A549 (cell line): ENCODE measurements at regions not wholly inside any gene's neighbourhood (a gene's known extent, or its start where the extent isn't known, plus 50 kb on each side); places are given as distances from the start of the nearest gene placed in this dataset.

ENCODE experiments used
- ATAC-seq, 2 experiments: fragments of 200-7000 bp in 1 of 2; fragments of >200 bp in 1 of 2; cut with Nextera tagmentation in 1 of 2; cut with Tn5 transposase in 1 of 2; 3 replicates each; pipeline versions ENCODE4 v1.8.0 to v1.9.1; 2018 to 2020; ENCODE audit warnings: mild to moderate bottlenecking in 1 of 2, moderate library complexity in 1 of 2
- CTCF ChIA-PET: fragments of 300-600 bp; sonication (Branson Sonifier 250); formaldehyde crosslinking; extraction: SDS; loops from one replicate; lab custom pipeline; 2021; ENCODE audit warnings: antibody characterized with exemption, inconsistent platforms; lab: Yijun Ruan, JAX
- POLR2A ChIA-PET: fragments of 350-600 bp; formaldehyde crosslinking; extraction: SDS; loops from one replicate; lab custom pipeline; 2021; ENCODE audit warnings: antibody characterized with exemption, inconsistent platforms; lab: Yijun Ruan, JAX
- DNase-seq, 2 experiments: peaks; one replicate each; pipeline versions ENCODE4 v3.0.0 to v3.0.0-alpha.2; 2011 to 2016; ENCODE audit warnings: low read depth in 1 of 2, low spot score in 1 of 2
- FAIRE-seq: peaks from 2 replicates; lab custom pipeline; 2011; peaks lifted over from hg19 to GRCh38; lab: Jason Lieb, UNC
- H3K27ac ChIP-seq, 2 experiments: fragments of >200 bp; sonication (Bioruptor Twin); formaldehyde crosslinking; 3 replicates each; pipeline ENCODE4 v1.5.1; 2016 to 2017
- H3K4me1 ChIP-seq: fragments of >200 bp; sonication (Bioruptor Twin); formaldehyde crosslinking; 3 replicates; pipeline ENCODE4 v1.6.1; 2016
- H3K4me2 ChIP-seq: fragments of >200 bp; sonication (Bioruptor Twin); formaldehyde crosslinking; 3 replicates; pipeline ENCODE4 v1.6.1; 2016
- H3K4me3 ChIP-seq: fragments of >200 bp; sonication (Bioruptor Twin); formaldehyde crosslinking; 3 replicates; pipeline ENCODE4 v1.5.1; 2016
- H3K9me3 ChIP-seq: fragments of >200 bp; sonication (Bioruptor Twin); formaldehyde crosslinking; 3 replicates; pipeline ENCODE4 v1.6.1; 2016
- ATOH8 ChIP-seq: fragments of 250-450 bp; sonication (Bioruptor Pico); IDR thresholded peaks from 2 replicates; pipeline ENCODE4 v1.5.0; 2020; ENCODE audit warnings: low read depth, mild to moderate bottlenecking, moderate library complexity
- BHLHE40 ChIP-seq: IDR thresholded peaks from 2 replicates; pipeline ENCODE4 v1.6.1; 2012; ENCODE audit warnings: low read depth, low read length, inconsistent platforms
- CBX2 ChIP-seq: fragments of 200-600 bp; sonication (generic); IDR thresholded peaks from 2 replicates; pipeline ENCODE4 v1.6.1; 2016; ENCODE audit warnings: low read depth, mild to moderate bottlenecking, borderline replicate concordance
- CEBPB ChIP-seq, 2 experiments: fragments of >200 bp in 1 of 2; sonication (Bioruptor Twin) in 1 of 2; formaldehyde crosslinking in 1 of 2; IDR thresholded peaks; 2 replicates each; pipeline ENCODE4 v1.6.1; 2012 to 2016
- CHD2 ChIP-seq: fragments of 150-350 bp; IDR thresholded peaks from 2 replicates; pipeline ENCODE4 v1.6.1; 2014; ENCODE audit warnings: low read length; ENCODE audit not compliant: partially characterized antibody
- CTCF ChIP-seq: fragments of >200 bp; sonication (Bioruptor Twin); formaldehyde crosslinking; IDR thresholded peaks from 3 replicates; pipeline ENCODE4 v1.5.1; 2016
- E2F6 ChIP-seq: IDR thresholded peaks from 2 replicates; pipeline ENCODE4 v1.6.1; 2012; ENCODE audit warnings: low read depth, borderline replicate concordance
- EHMT2 ChIP-seq: fragments of 200-600 bp; sonication (generic); IDR thresholded peaks from 2 replicates; pipeline ENCODE4 v1.6.1; 2016; ENCODE audit warnings: antibody characterized with exemption, low read depth, mild to moderate bottlenecking, moderate library complexity
- EP300 ChIP-seq, 2 experiments: fragments of >200 bp; sonication (Bioruptor Twin); formaldehyde crosslinking; IDR thresholded peaks; 2 replicates in 1 of 2; 3 replicates in 1 of 2; pipeline ENCODE4 v1.6.1; 2016 to 2017
- FOXS1 ChIP-seq: fragments of 250-450 bp; sonication (Bioruptor Pico); IDR thresholded peaks from 2 replicates; pipeline ENCODE4 v1.5.0; 2020; ENCODE audit warnings: mild to moderate bottlenecking, moderate library complexity
- HDAC2 ChIP-seq: fragments of 200-600 bp; sonication (generic); IDR thresholded peaks from 2 replicates; pipeline ENCODE4 v1.6.1; 2016
- HEYL ChIP-seq: fragments of 250-450 bp; sonication (Bioruptor Pico); IDR thresholded peaks from 2 replicates; pipeline ENCODE4 v1.8.0; 2021; ENCODE audit warnings: mild to moderate bottlenecking, moderate library complexity
- HOXA7 ChIP-seq: fragments of 250-450 bp; sonication (Bioruptor Pico); IDR thresholded peaks from 2 replicates; pipeline ENCODE4 v1.5.0; 2020; ENCODE audit warnings: mild to moderate bottlenecking, moderate library complexity
- HOXB5 ChIP-seq: fragments of 250-450 bp; sonication (Bioruptor Pico); IDR thresholded peaks from 2 replicates; pipeline ENCODE4 v1.5.0; 2020; ENCODE audit warnings: mild to moderate bottlenecking, moderate library complexity
- KDM1A ChIP-seq: fragments of 200-600 bp; sonication (generic); IDR thresholded peaks from 2 replicates; pipeline ENCODE4 v1.6.1; 2016; ENCODE audit warnings: low read depth, mild to moderate bottlenecking
- MAFK ChIP-seq: fragments of 450-650 bp; IDR thresholded peaks from 2 replicates; pipeline ENCODE4 v1.6.1; 2014; ENCODE audit not compliant: partially characterized antibody
- MAZ ChIP-seq: fragments of 150-350 bp; IDR thresholded peaks from 2 replicates; pipeline ENCODE4 v1.6.1; 2014; ENCODE audit warnings: antibody characterized with exemption, low read depth, low read length, borderline replicate concordance
- MYC ChIP-seq: IDR thresholded peaks from 2 replicates; pipeline ENCODE4 v1.6.1; 2012; ENCODE audit warnings: mild to moderate bottlenecking, inconsistent platforms, low read length, improper control_type of control experiment, borderline replicate concordance
- RAD21 ChIP-seq, 2 experiments: fragments of >200 bp in 1 of 2; sonication (Bioruptor Twin) in 1 of 2; formaldehyde crosslinking in 1 of 2; IDR thresholded peaks in 1 of 2; conservative IDR thresholded peaks in 1 of 2; 2 replicates in 1 of 2; 3 replicates in 1 of 2; pipeline ENCODE4 v1.6.1; 2012 to 2018; ENCODE audit warnings: inconsistent platforms in 1 of 2
- RARB ChIP-seq: fragments of 250-450 bp; sonication (Bioruptor Pico); IDR thresholded peaks from 2 replicates; pipeline ENCODE4 v1.8.0; 2021; ENCODE audit warnings: mild to moderate bottlenecking, moderate library complexity
- RCOR1 ChIP-seq: fragments of 150-350 bp; IDR thresholded peaks from 2 replicates; pipeline ENCODE4 v1.6.1; 2014; ENCODE audit warnings: antibody characterized with exemption, low read length, low read depth
- REST ChIP-seq: fragments of 200-600 bp; sonication (generic); IDR thresholded peaks from 2 replicates; pipeline ENCODE4 v1.6.1; 2016; ENCODE audit warnings: antibody characterized with exemption, mild to moderate bottlenecking, moderate library complexity
- ZC3H11A ChIP-seq: fragments of 450-650 bp; IDR thresholded peaks from 2 replicates; pipeline ENCODE4 v1.6.1; 2014; ENCODE audit warnings: antibody characterized with exemption, mild to moderate bottlenecking
- WGBS: methylation state at CpG from one replicate; pipeline ENCODE4 v1.1.6; 2017; ENCODE audit errors: missing lambda C conversion rate; 5-methylcytosine and 5-hydroxymethylcytosine counted together

- FAIRE-seq (no peak), ATAC-seq (no peak)
- Histone ChIP-seq H3K4me1 (no peaks in the 10 kb centered on the region), H3K4me3 (no peak overlapping the region), H3K4me2 (no peak overlapping the region), H3K9me3 (no peaks in the 10 kb centered on the region), H3K27ac (no peak overlapping the region)
- WGBS = 88% methylated on average over 6 of the region's 6 CpGs
- CTCF ChIA-PET = no interaction called here
- no peak for TF ChIP-seq MAZ
- no peak for TF ChIP-seq RARB (CRISPR knock-in tag)
- no peak for TF ChIP-seq RCOR1
- TF ChIP-seq CEBPB (IDR thresholded peaks at IDR 0.05) = no peak
- TF ChIP-seq HEYL = no peak
- TF ChIP-seq CHD2 = no peak
- TF ChIP-seq EHMT2 = no peak
- no peak for TF ChIP-seq MYC
- no peak for TF ChIP-seq KDM1A
- TF ChIP-seq CTCF = no peak
- TF ChIP-seq, all 56 proteins: peak for 0
- POLR2A ChIA-PET = no interaction called here
- no peak for DNase-seq
Measured at GRCh38 chr18:3340015-3340681, 78.2 kb downstream of the MYL12B start.

GRCh38 chr18:3340682-3341097 is 78.8 kb downstream of the MYL12B start:
- FAIRE-seq = no peak
- TF ChIP-seq HOXB5 (CRISPR knock-in tag) = no peak
- no peak for TF ChIP-seq CBX2
- TF ChIP-seq, all 56 proteins: peak for 0
- ChIA-PET POLR2A (no interaction called here), CTCF (no interaction called here)
- DNase-seq (no peak), ATAC-seq (no peak)
- H3K9me3 ChIP-seq = no peaks in the 10 kb centered on the region
- no peak overlapping the region for H3K4me2 ChIP-seq
- no peak overlapping the region for H3K27ac ChIP-seq
- no peak overlapping the region for H3K4me3 ChIP-seq
- no peaks in the 10 kb centered on the region for H3K4me1 ChIP-seq
- WGBS = 70% methylated on average over 2 of the region's 2 CpGs

- TF ChIP-seq MAFK (no peak), FOXS1 (CRISPR knock-in tag) (no peak), HOXA7 (CRISPR knock-in tag) (no peak)
- FAIRE-seq (no peak), ATAC-seq (no peak), DNase-seq (no peak)
- no peaks in the 10 kb centered on the region for H3K9me3 ChIP-seq
- CTCF ChIA-PET = no interaction called here
- no peak overlapping the region for H3K4me2 ChIP-seq
- WGBS = 90% methylated on average over 5 of the region's 5 CpGs
- H3K4me1 ChIP-seq = no peaks in the 10 kb centered on the region
- POLR2A ChIA-PET = no interaction called here
- H3K4me3 ChIP-seq = no peak overlapping the region
- H3K27ac ChIP-seq = no peak overlapping the region
Measured at GRCh38 chr18:3342628-3343027, 80.7 kb downstream of the MYL12B start.

GRCh38 chr18:3345452-3345851 is 83.5 kb downstream of the MYL12B start:
- 83% methylated on average over 2 of the region's 2 CpGs for WGBS
- no peak for DNase-seq
- ATAC-seq = no peak
- no peaks in the 10 kb centered on the region for H3K4me1 ChIP-seq
- FAIRE-seq = no peak
- H3K4me2 ChIP-seq = no peak overlapping the region
- H3K27ac ChIP-seq = no peak overlapping the region
- POLR2A ChIA-PET = no interaction called here
- CTCF ChIA-PET = no interaction called here
- H3K4me3 ChIP-seq = no peak overlapping the region
- H3K9me3 ChIP-seq = no peaks in the 10 kb centered on the region
- TF ChIP-seq ZC3H11A (no peak), HDAC2 (no peak), CBX2 (no peak), REST (no peak), BHLHE40 (no peak), RAD21 (conservative IDR thresholded peaks at IDR 0.05 in 1 of 2, IDR thresholded peaks at IDR 0.05 in 1 of 2) (no peak), E2F6 (no peak), MAFK (no peak), EP300 (IDR thresholded peaks at IDR 0.05) (no peak), KDM1A (no peak), ATOH8 (CRISPR knock-in tag) (no peak)
